ENCODE measurements at regions not wholly inside any gene's neighbourhood (a gene's known extent, or its start where the extent isn't known, plus 50 kb on each side); places are given as distances from the start of the nearest gene placed in this dataset.
"Not testable (repeated sequence)": the region's sequence is repeated elsewhere in the genome, so short reads cannot be mapped to it uniquely, and the experiment has no call there.

DNA sequence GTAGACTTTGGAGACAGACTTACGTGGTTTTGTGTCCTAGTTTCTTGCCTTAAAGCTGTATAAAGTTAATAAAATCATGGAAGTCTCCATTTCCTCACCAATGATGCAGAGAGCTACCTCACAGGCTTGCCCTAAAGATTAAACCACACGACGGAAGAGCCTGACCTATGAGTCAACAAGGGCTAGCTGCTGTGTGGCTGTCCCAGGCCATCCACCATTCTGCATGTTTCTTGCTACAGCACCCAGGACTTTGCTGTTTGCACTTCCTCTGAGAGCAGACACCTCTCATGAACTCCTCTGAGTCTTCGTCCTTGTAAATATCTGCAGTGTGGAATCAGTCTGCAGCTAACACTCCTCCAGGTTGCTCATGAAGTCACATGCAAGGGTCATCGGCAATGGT lies 160.0 kb upstream of the TRIB2 start:
- DNase-seq (ENCODE audit: low spot score) (peak; percentile 76), FAIRE-seq (no peak)

DNA sequence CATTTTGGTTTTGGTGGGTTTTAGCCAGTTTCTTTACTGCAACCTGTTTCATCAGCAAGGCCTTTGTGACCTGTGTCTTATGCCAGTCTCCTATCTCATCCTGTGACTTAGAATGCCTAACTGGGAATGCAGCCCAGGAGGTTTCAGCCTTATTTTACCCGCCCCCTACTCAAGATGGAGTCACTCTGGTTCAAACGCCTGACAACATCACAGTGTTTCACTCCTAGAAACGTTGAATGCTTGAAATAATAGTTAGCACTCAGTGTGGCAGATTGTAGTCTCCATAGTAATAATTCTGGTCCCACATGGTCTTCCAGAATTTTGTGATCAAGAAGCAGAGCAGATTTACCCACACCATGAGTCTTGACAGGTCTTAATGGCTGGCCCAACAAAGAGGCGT lies 159.0 kb upstream of the TRIB2 start:
- FAIRE-seq (no peak), DNase-seq (ENCODE audit: low spot score) (no peak)

DNA sequence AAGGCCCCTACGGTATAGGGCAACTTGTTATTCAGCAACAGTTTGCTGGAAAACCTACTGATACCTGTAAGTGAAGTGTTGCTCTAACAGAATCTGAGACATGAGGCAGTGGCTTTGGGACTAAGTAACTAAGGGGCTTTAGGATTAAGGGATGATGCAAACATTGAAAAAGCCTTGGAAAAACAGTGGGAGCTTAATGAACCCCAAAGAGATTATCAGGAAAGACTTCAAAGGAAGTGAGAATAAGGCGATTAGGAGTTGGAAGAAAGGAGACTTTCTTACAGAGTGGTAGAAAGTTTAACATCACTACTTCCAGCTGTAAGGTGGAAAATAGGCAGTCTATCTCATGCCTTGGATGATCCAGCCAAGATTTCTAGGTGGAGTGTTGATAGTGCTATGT lies 158.2 kb upstream of the TRIB2 start:
- no peak for FAIRE-seq

DNA sequence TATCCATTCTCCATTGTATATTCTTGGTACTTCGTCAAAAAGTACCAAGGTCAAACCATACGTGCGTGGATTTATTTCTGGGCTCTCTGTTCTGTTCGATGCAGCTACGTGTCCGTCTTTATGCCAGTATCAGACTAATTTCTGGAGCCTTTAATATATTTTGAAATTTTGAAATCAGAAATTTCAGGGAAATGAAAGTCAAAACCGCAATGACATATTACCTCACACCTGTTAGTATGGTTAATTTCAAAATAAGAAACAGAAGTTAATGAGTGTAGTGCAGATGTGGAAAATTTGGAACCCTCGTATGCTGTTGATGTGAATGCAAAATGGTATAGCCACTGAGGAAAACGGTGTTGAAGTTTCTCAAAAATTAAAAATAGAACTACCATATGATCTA lies 156.1 kb upstream of the TRIB2 start:
- no peak for FAIRE-seq
- no peak for DNase-seq (ENCODE audit: low spot score)

More for the DNA sequence above, 158.2 kb upstream of the TRIB2 start:
- DNase-seq (ENCODE audit: low spot score) = no peak

DNA sequence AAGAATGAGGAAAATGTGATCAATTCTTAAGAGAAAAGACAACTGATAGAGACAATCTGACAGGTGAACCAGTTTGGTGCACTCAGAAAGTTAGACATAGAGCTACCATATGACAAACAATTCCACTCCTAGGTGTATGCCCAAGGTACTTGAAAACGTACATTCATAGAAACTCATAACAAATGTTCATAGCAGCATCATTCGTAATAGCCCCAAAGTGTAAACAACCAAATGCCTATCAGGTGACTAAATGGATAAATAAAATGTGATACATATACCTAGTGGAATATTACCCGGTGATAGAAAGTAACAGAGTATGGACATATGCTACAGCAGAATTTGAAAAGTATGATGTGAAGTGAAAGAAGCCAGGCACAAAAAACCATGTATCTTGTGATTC lies 149.3 kb upstream of the TRIB2 start:
- no peak for DNase-seq (ENCODE audit: low spot score)
- FAIRE-seq = no peak

DNA sequence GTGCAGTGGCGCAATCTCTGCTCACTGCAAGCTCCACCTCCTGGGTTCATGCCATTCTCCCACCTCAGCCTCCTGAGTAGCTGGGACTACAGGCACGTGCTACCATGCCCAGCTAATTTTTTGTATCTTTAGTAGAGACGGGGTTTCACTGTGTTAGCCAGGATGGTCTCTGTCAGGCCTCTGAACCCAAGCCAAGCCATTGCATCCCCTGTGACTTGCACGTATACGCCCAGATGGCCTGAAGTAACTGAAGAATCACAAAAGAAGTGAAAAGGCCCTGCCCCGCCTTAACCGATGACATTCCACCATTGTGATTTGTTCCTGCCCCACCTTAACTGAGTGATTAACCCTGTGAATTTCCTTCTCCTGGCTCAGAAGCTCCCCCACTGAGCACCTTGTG lies 147.2 kb upstream of the TRIB2 start:
- FAIRE-seq; DNase-seq (ENCODE audit: low spot score): not testable (repeated sequence)

DNA sequence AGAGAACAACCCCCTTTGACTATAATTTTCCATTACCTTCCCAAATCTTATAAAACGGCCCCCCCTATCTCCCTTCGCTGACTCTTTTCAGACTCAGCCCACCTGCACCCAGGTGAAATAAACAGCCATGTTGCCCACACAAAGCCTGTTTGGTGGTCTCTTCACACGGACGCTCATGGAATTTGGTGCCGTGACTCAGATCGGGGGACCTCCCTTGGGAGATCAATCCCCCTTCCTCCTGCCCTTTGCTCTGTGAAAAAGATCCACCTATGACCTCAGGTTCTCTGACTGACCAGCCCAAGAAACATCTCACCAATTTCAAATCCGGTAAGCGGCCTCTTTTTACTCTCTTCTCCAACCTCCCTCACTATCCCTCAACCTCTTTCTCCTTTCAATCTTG lies 146.8 kb upstream of the TRIB2 start:
- not testable (repeated sequence) for FAIRE-seq

DNA sequence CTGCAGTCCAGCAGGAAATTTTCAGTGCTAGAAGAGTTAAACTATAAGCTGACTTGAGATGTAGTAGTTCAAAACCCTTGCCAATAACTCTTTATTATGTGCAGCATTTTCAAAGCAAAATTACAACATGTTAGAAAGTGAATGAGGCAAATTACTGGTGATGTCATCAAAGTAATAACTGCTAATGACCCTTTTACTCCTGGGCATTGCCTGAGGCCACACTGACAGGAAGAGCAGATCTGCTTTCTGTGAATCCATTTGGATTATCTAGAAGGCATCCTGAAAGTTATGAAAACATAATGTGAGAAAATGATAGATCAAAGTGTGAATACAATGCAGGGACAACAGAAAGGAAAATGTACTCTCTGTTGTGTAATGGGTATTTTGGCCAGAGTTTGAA lies 139.6 kb upstream of the TRIB2 start:
- no peak for FAIRE-seq
- DNase-seq (ENCODE audit: low spot score) = no peak

More for the DNA sequence above, 146.8 kb upstream of the TRIB2 start:
- not testable (repeated sequence) for DNase-seq (ENCODE audit: low spot score)

DNA sequence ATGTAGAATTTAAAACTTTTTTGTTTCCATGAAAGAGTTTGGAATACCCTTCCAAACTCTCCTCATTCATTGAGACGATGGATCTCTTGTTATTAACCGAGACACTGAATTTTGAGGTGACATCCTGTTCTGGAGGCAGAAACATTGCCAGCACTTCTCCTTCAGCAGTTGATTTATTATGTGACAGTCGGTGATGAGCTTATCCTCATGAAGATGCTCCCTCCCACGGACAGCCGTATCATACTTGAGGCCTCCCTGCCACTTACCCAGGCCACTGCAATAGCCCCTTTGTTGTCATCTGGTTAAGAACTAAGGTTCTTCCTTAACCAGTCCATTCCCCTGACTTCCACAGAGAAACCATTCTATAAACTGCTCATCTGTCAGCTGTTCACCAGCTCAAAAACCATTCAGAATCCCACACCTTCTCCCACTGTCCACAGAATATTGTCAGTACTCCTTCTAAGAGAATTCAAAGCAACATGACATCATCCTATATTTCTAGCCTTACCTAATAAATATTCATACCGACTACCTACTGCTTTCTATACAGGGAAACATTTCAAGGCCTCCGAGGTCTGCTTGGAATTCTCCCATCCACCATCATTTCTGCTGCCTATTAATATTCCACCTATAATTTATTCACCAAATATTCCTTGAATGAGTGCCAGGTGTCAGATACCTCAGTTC lies 139.0 kb upstream of the TRIB2 start:
- no peak for FAIRE-seq
- DNase-seq (ENCODE audit: low spot score) = no peak

DNA sequence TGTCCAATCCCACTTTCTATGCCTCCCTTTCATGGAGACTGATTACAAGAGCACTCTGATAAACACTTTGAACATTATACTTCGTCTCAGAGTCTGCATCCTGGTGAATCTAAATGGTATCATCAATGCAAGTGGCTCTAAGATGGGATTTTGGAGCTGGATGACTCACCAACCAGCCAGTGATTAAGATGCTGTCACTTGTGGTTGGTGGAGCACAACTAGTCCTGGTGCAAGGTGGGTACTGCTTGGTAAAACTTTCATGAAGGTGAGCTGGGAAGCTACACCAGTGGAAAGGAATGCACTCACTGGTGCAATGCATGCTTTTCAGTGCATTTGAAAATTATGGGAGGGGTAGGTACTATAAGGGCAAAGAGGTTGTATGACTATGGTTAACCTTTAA lies 137.7 kb upstream of the TRIB2 start:
- FAIRE-seq (no peak), DNase-seq (ENCODE audit: low spot score) (no peak)

DNA sequence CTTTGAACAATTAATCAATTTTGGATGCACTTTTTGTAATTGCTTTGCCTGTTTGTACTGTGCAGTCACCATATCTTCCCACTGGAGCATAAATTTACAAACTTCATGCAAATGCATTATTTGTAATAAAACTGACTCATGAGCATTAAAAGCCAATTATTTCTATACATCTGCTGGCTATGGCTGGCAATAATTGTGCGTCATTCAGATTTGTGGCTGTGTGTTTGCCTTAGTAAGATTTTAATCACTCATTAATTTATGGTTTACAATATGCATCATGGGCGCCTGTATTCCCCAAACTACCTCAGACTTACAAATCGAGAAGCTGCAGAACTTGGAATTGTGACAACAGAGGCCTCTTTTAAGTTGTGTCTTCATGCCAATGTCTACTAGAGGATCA lies 132.4 kb upstream of the TRIB2 start:
- FAIRE-seq = no peak
- DNase-seq (ENCODE audit: low spot score) = no peak

DNA sequence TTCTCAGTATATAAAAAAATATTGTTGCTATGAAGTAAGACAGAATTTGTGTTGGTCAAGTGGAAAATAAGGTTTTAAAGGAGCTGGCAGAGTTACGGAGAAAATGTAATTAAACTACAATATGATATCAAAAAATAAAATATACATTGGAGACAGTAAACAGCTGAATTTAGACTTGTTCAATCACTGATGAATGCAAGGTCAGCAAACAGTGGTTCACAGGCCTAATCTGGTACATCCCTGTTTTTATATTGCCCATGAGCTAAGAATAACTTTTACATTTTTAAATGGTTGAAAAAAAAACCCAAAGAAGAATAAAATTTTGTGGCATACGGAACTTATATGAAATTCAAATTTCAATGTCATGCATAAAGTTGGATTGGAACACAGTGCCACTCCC lies 131.0 kb upstream of the TRIB2 start:
- DNase-seq (ENCODE audit: low spot score) = no peak
- no peak for FAIRE-seq

DNA sequence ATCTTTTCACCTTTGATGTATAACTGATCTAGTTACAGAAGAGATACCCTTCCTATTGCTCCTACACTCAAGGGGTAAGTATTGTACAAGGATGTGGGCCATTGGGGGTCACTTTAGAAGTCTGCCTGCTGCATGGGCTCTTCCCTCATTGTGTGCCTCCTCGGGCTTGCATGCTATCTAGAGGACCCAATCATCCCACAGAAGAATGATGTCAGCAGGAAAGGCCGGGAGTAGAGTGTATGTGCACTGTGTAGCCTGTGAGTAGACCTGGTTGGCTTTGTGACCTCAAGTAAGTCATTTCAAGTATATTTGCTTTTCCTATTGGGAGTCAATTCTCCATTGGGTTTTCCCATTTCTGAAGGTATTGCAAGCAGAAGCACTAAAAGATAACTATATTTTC lies 129.5 kb upstream of the TRIB2 start:
- FAIRE-seq = no peak
- no peak for DNase-seq (ENCODE audit: low spot score)

DNA sequence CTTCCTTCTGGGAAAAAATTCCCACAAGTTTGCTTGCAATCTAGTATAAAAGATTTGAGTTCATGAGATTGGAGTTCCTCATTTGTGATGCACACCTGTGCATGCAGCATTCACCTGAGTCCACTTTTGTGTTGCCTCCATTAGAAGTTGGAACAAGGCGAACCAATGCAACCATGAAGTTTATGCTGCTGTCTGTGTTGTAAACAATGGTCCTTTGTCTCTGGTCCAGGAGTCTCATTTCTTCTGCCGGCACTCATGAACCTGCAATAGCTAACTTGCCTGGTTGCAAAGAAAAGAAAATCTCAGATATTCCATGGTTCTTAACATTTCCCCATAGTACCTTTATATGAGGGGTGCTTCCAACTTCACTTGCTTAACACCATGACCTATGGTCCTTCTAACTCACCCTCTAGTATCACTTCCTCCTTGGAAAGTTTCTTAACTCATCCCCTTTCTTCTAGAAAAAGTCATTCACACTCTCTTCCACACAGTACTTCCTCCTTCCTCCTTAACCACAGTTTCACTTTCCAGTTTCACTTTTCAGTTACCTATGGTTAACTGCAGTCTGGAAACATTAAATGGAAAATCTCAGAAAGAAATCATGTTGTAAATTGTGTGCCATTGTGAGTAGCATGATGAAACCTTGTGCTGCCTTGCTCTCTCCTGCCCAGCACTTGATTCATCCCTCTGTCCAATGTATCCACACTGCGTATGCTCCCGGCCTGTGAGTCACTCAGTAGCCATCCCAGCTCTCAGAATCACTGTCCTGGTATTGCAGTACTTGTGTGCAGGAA lies 128.8 kb upstream of the TRIB2 start:
- FAIRE-seq (peak; percentile 90), DNase-seq (ENCODE audit: low spot score) (peak; percentile 68)

DNA sequence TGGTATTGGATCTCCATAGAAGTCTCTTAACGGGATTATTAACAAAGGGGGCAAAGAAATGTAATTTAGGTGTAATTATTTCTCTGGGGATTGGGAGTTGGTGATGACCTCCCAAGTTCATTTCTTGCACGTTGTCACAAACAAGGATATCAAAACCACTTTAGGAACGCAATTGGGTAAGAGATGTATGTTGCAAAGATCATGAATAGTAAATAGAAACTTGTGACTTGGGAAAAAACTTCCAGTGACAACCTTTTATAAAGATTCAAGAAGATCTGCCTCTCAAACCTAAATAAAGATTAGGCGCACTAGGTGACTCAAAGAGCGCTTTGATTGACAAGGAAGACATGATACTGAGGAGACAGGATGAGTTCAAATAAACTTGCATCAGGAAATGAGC lies 127.8 kb upstream of the TRIB2 start:
- FAIRE-seq (no peak), DNase-seq (ENCODE audit: low spot score) (no peak)

DNA sequence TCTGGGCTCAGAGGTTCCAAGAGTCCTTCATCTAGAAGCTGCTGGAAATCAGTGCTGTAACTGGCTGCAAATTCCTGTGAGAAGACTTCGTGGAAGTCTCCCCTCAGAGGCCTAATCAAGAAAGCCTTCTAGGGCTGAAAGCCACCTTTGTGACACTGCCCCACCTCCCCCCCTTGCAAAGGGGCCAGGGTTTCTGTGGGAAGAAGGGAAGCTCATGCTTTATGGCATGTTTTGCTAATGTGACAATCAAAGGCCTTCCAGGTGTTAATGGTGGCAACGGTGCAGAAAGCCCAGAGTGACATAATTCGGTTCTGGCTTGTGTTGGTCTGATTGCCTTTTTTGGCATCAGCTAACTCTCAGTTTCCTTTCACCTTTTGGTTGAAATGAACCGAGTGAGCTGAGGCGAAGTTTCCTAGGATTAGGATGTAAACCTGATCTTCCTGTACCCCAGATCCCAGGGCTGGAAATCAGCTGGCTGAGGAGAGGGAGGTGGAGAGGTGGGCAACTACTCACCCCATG lies 126.9 kb upstream of the TRIB2 start:
- DNase-seq (ENCODE audit: low spot score) (no peak), FAIRE-seq (no peak)

DNA sequence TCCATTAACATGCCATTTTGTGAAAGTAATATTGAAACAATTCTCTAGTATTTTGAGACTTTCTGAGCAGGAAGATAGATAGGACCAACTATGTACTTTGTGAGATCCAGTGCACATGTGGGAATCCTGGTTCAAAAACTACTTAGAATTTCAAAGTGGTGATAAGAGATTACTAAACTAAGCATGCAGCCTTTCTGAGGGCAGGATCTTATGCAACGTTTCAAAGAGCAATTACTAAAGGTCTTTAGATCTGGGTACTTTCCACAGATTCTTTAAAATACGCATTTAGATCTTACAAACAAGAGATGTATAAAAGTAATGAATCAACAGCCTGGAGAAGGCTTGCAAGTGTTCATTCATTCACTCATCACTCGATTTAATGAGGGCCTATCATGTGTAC lies 124.4 kb upstream of the TRIB2 start:
- no peak for DNase-seq (ENCODE audit: low spot score)

DNA sequence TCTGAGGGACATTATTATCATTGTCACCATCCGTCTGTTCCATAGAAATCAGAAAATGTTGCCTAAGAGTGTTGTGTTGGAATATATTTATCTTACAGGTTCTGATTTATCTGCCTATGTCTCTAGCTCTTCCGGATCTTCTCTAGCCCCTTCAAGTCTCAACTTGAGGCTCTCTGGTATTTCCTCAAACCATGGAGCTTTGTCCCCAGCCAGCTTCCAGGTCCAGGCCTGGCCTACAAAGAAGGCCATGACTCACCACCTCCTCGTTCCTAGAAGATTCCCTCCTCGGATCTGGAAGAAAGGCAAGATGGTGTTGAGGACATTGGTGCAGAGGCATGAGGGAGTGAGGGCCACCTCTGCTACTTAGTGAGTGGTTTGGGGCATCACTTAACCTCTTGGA lies 122.1 kb upstream of the TRIB2 start:
- DNase-seq (ENCODE audit: low spot score) = no peak
- FAIRE-seq = no peak

More for the DNA sequence above, 124.4 kb upstream of the TRIB2 start:
- no peak for FAIRE-seq

DNA sequence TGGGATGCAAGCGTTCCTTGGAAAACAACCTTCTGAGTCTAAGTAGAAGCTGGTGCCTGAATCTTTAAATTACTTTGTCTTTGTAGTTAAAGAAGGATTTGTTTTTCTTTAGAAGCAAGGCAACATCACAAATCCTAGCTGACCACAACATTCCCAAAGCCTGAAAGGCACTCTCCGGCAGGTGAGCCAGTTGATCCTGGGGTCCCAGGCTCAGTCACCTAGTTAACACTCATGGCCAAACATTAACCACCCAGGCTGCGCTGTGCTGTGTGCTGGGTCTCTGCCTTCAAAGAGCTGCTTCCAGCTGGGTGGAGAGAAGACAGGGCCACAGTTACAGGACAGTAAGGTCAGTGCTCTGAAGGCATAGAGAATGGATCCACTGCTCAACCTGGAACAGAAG lies 120.0 kb upstream of the TRIB2 start:
- DNase-seq (ENCODE audit: low spot score) (no peak), FAIRE-seq (peak; percentile 9)

DNA sequence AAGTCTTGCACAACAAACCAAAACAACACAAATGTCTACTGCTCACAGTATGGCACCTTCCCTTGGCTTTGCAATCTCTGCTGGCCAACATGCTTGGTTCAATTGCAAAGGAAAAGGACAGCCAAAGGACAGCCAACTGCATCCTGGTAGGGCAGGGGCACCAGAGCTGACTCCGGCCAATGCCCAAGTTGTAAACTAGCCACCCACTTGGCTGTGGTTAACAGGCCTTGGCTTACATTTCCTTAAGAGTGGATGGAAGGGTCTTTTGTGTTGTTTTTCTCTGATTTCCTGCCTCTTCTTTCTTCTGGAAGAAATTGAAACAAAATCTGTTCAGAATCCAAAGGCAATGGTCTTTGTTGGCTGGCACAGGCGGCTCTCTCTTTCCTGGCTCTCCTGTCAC lies 119.1 kb upstream of the TRIB2 start:
- DNase-seq (ENCODE audit: low spot score) = no peak
- FAIRE-seq = no peak

DNA sequence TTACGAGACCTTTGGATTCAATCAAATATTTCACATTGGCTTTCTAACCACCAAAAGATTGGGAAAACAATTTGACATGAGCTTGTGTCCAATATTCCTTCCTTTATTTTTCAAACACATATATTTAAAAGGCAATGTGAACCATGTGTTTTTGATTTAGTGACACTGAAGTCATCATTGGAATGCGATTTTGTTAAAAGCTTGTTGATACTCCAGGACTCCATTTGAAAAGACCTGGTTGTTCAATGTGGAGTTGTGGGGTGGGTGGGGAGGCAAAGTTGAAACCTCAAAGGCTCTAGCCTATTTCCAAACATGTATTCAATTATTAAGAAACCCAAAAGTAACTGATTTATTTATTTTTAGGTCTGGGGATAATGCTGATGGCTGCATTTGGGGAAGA lies 114.1 kb upstream of the TRIB2 start:
- DNase-seq (ENCODE audit: low spot score) (no peak), FAIRE-seq (no peak)

DNA sequence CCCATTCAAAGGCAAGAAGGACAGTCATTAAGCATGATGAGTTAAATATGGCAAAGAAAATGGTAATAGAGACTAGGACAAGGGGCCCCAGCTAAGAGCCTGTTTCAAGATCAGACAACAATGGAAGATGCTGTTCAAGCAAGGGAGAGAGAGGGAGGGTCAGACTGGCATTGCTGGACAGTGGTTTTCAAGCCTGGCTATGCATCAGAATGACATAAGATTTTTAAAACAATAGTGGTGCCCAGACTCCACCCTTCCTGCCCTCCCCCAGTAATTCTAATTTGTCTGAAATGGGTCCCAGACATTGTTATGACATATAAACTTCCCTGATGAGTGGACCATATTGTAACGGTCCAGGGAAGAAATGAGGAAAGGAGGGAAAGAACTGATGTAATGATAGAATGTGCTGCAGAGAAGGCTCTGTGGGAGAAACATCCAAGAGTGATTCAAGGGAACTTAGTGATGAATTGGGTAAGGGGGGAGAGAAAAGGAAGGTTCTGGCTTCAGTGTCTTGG lies 112.9 kb upstream of the TRIB2 start:
- DNase-seq (ENCODE audit: low spot score) = no peak

DNA sequence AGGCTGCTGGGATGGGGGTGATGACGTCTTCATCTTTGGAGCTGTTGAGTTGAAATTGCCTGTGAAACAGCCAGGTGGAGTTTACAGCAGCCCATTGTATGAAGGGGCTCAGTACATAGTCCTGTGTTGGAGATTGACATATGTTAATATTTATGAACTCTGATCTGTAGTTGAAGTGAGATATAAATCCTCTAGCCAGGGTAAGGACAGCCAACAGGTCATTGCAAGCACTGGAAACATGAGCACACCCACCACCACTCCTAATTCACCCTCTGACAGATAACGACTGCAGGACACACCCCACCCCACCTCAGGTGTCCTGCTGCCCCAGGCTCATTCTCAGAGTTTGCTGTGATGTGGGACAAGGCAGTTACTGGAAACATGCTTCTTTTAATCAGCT lies 112.4 kb upstream of the TRIB2 start:
- no peak for FAIRE-seq
- DNase-seq (ENCODE audit: low spot score) = no peak

More for the DNA sequence above, 112.9 kb upstream of the TRIB2 start:
- no peak for FAIRE-seq

All from urothelium cell line (cell line).